K562 (cell line): ENCODE measurements at regions not wholly inside any gene's neighbourhood (a gene's known extent, or its start where the extent isn't known, plus 50 kb on each side); places are given as distances from the start of the nearest gene placed in this dataset.

Source experiments
- ATF1 ChIP-seq, 2 experiments: fragments of 450-650 bp in 1 of 2; IDR thresholded peaks; 2 replicates each; pipeline ENCODE4 v1.6.1; 2016; ENCODE audit warnings: missing compliant biosample characterization in 1 of 2, missing genetic modification characterization in 1 of 2
- DDX20 ChIP-seq: fragments of 450-650 bp; IDR thresholded peaks from 2 replicates; pipeline ENCODE4 v1.6.1; 2016; ENCODE audit warnings: missing genetic modification characterization, low read depth, mild to moderate bottlenecking, missing compliant biosample characterization, moderate library complexity
- JUNB ChIP-seq: fragments of 450-650 bp; formaldehyde crosslinking; conservative IDR thresholded peaks from 2 replicates; pipeline ENCODE4 v1.4.0; 2020; ENCODE audit warnings: mild to moderate bottlenecking
- POLR2A ChIP-seq: fragments of 450-650 bp; conservative IDR thresholded peaks from 2 replicates; pipeline ENCODE4 v1.6.1; 2016
- TEAD4 ChIP-seq, 2 experiments: sonication (generic) in 1 of 2; formaldehyde crosslinking in 1 of 2; IDR thresholded peaks; 2 replicates each; pipeline versions ENCODE4 v1.6.1 to v1.8.0; 2012 to 2022; ENCODE audit warnings: borderline replicate concordance in 1 of 2, inconsistent platforms in 1 of 2, low read length in 1 of 2, mild to moderate bottlenecking in 1 of 2, missing genetic modification reagents in 1 of 2
- ZNF766 ChIP-seq: fragments of 200-800 bp; sonication (Bioruptor generic); conservative IDR thresholded peaks from 2 replicates; pipeline ENCODE4 v1.6.1; 2016; ENCODE audit warnings: missing genetic modification characterization, missing compliant biosample characterization
- TF ChIP-seq, protein P1 (sequence below): IDR thresholded peaks from 2 replicates; pipeline ENCODE4 v1.6.1; 2012; ENCODE audit warnings: low read depth, low read length, improper control_type of control experiment, borderline replicate concordance
- TF ChIP-seq, protein P2 (sequence below), 2 experiments: fragments of 450-650 bp; conservative IDR thresholded peaks; 2 replicates each; pipeline ENCODE4 v1.6.1; 2017; ENCODE audit warnings: mild to moderate bottlenecking in 2 of 2, moderate library complexity in 2 of 2
- TF ChIP-seq, protein P3 (sequence below): sonication (generic); formaldehyde crosslinking; IDR thresholded peaks from 2 replicates; pipeline ENCODE4 v1.9.0; 2022; ENCODE audit warnings: mild to moderate bottlenecking, missing genetic modification reagents
- TF ChIP-seq, protein P4 (sequence below), 3 experiments: IDR thresholded peaks in 2 of 3; conservative IDR thresholded peaks in 1 of 3; 2 replicates each; pipeline ENCODE4 v1.5.1; 2011 to 2012; ENCODE audit warnings: low read length in 3 of 3, mild to moderate bottlenecking in 3 of 3, control low read depth in 2 of 3, improper control_type of control experiment in 1 of 3, inconsistent platforms in 1 of 3, low read depth in 1 of 3, mixed read lengths in 1 of 3, moderate library complexity in 1 of 3; ENCODE audit not compliant: insufficient read depth in 2 of 3

GRCh38 chr13:61148211-61148610 lies 267.4 kb downstream of the PCDH20 start:
- TF ChIP-seq, protein P1, sequence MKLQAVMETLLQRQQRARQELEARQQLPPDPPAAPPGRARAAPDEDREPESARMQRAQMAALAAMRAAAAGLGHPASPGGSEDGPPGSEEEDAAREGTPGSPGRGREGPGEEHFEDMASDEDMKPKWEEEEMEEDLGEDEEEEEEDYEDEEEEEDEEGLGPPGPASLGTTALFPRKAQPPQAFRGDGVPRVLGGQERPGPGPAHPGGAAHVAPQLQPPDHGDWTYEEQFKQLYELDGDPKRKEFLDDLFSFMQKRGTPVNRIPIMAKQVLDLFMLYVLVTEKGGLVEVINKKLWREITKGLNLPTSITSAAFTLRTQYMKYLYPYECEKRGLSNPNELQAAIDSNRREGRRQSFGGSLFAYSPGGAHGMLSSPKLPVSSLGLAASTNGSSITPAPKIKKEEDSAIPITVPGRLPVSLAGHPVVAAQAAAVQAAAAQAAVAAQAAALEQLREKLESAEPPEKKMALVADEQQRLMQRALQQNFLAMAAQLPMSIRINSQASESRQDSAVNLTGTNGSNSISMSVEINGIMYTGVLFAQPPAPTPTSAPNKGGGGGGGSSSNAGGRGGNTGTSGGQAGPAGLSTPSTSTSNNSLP: no peak
- no peak for TF ChIP-seq ATF1 (CRISPR knock-in tag; IDR thresholded peaks at IDR 0.05)
- no peak for TF ChIP-seq ATF1 (tag; IDR thresholded peaks at IDR 0.05)
- TF ChIP-seq JUNB (CRISPR knock-in tag): no peak
- TF ChIP-seq, protein P2, sequence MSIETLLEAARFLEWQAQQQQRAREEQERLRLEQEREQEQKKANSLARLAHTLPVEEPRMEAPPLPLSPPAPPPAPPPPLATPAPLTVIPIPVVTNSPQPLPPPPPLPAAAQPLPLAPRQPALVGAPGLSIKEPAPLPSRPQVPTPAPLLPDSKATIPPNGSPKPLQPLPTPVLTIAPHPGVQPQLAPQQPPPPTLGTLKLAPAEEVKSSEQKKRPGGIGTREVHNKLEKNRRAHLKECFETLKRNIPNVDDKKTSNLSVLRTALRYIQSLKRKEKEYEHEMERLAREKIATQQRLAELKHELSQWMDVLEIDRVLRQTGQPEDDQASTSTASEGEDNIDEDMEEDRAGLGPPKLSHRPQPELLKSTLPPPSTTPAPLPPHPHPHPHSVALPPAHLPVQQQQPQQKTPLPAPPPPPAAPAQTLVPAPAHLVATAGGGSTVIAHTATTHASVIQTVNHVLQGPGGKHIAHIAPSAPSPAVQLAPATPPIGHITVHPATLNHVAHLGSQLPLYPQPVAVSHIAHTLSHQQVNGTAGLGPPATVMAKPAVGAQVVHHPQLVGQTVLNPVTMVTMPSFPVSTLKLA (conservative IDR thresholded peaks at IDR 0.05): no peak
- TF ChIP-seq, protein P3, sequence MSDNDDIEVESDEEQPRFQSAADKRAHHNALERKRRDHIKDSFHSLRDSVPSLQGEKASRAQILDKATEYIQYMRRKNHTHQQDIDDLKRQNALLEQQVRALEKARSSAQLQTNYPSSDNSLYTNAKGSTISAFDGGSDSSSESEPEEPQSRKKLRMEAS (CRISPR knock-in tag): no peak
- TF ChIP-seq DDX20 (tag): no peak
- TF ChIP-seq ZNF766 (CRISPR knock-in tag): no peak
- TF ChIP-seq POLR2A: no peak
- TF ChIP-seq, protein P4, sequence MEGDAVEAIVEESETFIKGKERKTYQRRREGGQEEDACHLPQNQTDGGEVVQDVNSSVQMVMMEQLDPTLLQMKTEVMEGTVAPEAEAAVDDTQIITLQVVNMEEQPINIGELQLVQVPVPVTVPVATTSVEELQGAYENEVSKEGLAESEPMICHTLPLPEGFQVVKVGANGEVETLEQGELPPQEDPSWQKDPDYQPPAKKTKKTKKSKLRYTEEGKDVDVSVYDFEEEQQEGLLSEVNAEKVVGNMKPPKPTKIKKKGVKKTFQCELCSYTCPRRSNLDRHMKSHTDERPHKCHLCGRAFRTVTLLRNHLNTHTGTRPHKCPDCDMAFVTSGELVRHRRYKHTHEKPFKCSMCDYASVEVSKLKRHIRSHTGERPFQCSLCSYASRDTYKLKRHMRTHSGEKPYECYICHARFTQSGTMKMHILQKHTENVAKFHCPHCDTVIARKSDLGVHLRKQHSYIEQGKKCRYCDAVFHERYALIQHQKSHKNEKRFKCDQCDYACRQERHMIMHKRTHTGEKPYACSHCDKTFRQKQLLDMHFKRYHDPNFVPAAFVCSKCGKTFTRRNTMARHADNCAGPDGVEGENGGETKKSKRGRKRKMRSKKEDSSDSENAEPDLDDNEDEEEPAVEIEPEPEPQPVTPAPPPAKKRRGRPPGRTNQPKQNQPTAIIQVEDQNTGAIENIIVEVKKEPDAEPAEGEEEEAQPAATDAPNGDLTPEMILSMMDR (IDR thresholded peaks at IDR 0.05 in 2 of 3, conservative IDR thresholded peaks at IDR 0.05 in 1 of 3; ENCODE audit: insufficient read depth in 2 of 3, low read depth in 1 of 3, low read length in 3 of 3): no peak
- no peak for TF ChIP-seq TEAD4 (IDR thresholded peaks at IDR 0.05; ENCODE audit: low read length)
- TF ChIP-seq TEAD4 (CRISPR knock-in tag; IDR thresholded peaks at IDR 0.05; ENCODE audit: borderline replicate concordance): no peak
